ENCODE measurements at regions not wholly inside any gene's neighbourhood (a gene's known extent, or its start where the extent isn't known, plus 50 kb on each side); places are given as distances from the start of the nearest gene placed in this dataset.
"Not testable (repeated sequence)": the region's sequence is repeated elsewhere in the genome, so short reads cannot be mapped to it uniquely, and the experiment has no call there.

GRCh38 chr2:11891671-11892440 is 145.4 kb downstream of the LPIN1 start:
- no peak for DNase-seq (ENCODE audit: low spot score)
- Mint-ChIP-seq H3K36me3 (ENCODE audit: low read depth) (peaks cover 6% of the 10 kb centered on the region), H3K4me3 (ENCODE audit: unreplicated experiment) (no peak overlapping the region), H3K4me1 (ENCODE audit: low read depth) (no peaks in the 10 kb centered on the region), H3K9me3 (ENCODE audit: low read depth) (peaks cover 27% of the 10 kb centered on the region), H3K27me3 (ENCODE audit: low read depth) (peaks cover 2% of the 10 kb centered on the region), H3K27ac (ENCODE audit: unreplicated experiment) (no peak overlapping the region)
- no peak for TF ChIP-seq CTCF (IDR thresholded peaks at IDR 0.05)

- Mint-ChIP-seq H3K9me3 (ENCODE audit: low read depth) (no peaks in the 10 kb centered on the region), H3K27me3 (ENCODE audit: low read depth) (peaks cover 2% of the 10 kb centered on the region), H3K4me1 (ENCODE audit: low read depth) (no peaks in the 10 kb centered on the region), H3K36me3 (ENCODE audit: low read depth) (no peaks in the 10 kb centered on the region), H3K27ac (ENCODE audit: unreplicated experiment) (no peak overlapping the region), H3K4me3 (ENCODE audit: unreplicated experiment) (no peak overlapping the region)
- no peak for DNase-seq (ENCODE audit: low spot score)
- no peak for TF ChIP-seq CTCF (IDR thresholded peaks at IDR 0.05)
Observed at GRCh38 chr2:11896386-11896785, 150.0 kb downstream of the LPIN1 start.

- no peak for DNase-seq (ENCODE audit: low spot score)
- H3K4me3 Mint-ChIP-seq (ENCODE audit: unreplicated experiment), result no peak overlapping the region
- H3K27ac Mint-ChIP-seq (ENCODE audit: unreplicated experiment), result no peak overlapping the region
- no peaks in the 10 kb centered on the region for H3K36me3 Mint-ChIP-seq (ENCODE audit: low read depth)
- H3K27me3 Mint-ChIP-seq (ENCODE audit: low read depth), result peaks cover 3% of the 10 kb centered on the region
- no peaks in the 10 kb centered on the region for H3K9me3 Mint-ChIP-seq (ENCODE audit: low read depth)
- no peak for TF ChIP-seq CTCF (IDR thresholded peaks at IDR 0.05)
- H3K4me1 Mint-ChIP-seq (ENCODE audit: low read depth), result no peaks in the 10 kb centered on the region
Observed at GRCh38 chr2:11898576-11898975, 152.1 kb downstream of the LPIN1 start.

GRCh38 chr2:11899264-11899818 is 152.9 kb downstream of the LPIN1 start:
- no peak for TF ChIP-seq CTCF (IDR thresholded peaks at IDR 0.05)
- Mint-ChIP-seq H3K4me1 (ENCODE audit: low read depth) (no peaks in the 10 kb centered on the region), H3K4me3 (ENCODE audit: unreplicated experiment) (no peak overlapping the region), H3K36me3 (ENCODE audit: low read depth) (no peaks in the 10 kb centered on the region), H3K27me3 (ENCODE audit: low read depth) (peaks cover 8% of the 10 kb centered on the region), H3K27ac (ENCODE audit: unreplicated experiment) (no peak overlapping the region), H3K9me3 (ENCODE audit: low read depth) (no peaks in the 10 kb centered on the region)
- DNase-seq (ENCODE audit: low spot score), result no peak

- DNase-seq (ENCODE audit: low spot score); H3K9me3 Mint-ChIP-seq (ENCODE audit: low read depth); H3K4me3 Mint-ChIP-seq (ENCODE audit: unreplicated experiment); H3K27ac Mint-ChIP-seq (ENCODE audit: unreplicated experiment); H3K36me3 Mint-ChIP-seq (ENCODE audit: low read depth); H3K4me1 Mint-ChIP-seq (ENCODE audit: low read depth): not testable (repeated sequence)
- H3K27me3 Mint-ChIP-seq (ENCODE audit: low read depth), result peaks cover 14% of the 10 kb centered on the region
Observed at GRCh38 chr2:11900891-11901290, 154.5 kb downstream of the LPIN1 start.

Data from chondrocyte (in vitro differentiated cells).